PC-3 (cell line): ENCODE measurements at regions not wholly inside any gene's neighbourhood (a gene's known extent, or its start where the extent isn't known, plus 50 kb on each side); places are given as distances from the start of the nearest gene placed in this dataset.

Source experiments
- CTCF ChIP-seq: fragments of 300-600 bp; sonication (generic); conservative IDR thresholded peaks from 2 replicates; pipeline ENCODE4 v1.5.1; 2017; ENCODE audit warnings: antibody characterized with exemption, low read depth, mild to moderate bottlenecking, low read length
- EZH2 ChIP-seq: fragments of 300-600 bp; sonication (generic); IDR thresholded peaks from one replicate; pipeline ENCODE4 v1.6.1; 2017; ENCODE audit warnings: antibody characterized with exemption, mild to moderate bottlenecking, low read length; ENCODE audit not compliant: unreplicated experiment
- EZH2phosphoT487 ChIP-seq: fragments of 300-600 bp; sonication (generic); IDR thresholded peaks from 2 replicates; pipeline ENCODE4 v1.6.1; 2018; ENCODE audit warnings: mild to moderate bottlenecking, antibody characterized with exemption, low read length, borderline replicate concordance

DNA sequence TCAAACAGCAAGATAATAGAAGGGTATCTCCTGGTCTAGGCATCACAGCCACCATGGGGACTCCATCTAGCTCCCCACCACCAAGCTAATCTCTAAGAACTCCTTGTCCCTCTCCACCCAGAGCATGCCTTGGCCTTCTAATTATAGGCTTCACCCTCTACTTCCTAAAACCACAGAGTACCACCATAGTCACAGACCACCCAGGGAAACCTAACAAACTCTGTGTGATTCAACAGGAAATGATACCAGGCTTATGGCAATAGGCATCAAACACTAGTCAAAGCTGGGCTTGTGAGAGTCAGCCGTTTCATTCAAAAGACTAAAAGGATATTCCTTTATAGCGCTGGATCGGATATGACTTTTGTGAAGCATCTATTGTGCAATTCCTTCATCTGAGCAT is 91.5 kb upstream of the NALF2 start:
- TF ChIP-seq CTCF (no peak), EZH2 (no peak), EZH2phosphoT487 (no peak)
